HEK293 (cell line): ENCODE measurements at regions not wholly inside any gene's neighbourhood (a gene's known extent, or its start where the extent isn't known, plus 50 kb on each side); places are given as distances from the start of the nearest gene placed in this dataset.

Source experiments
- CTCF ChIA-PET: fragments of 350-600 bp; formaldehyde crosslinking; extraction: SDS; loops from one replicate; lab custom pipeline; 2021; ENCODE audit warnings: antibody characterized with exemption; lab: Yijun Ruan, JAX
- POLR2A ChIA-PET: fragments of 300-600 bp; formaldehyde crosslinking; extraction: SDS; loops from one replicate; lab custom pipeline; 2020; ENCODE audit warnings: antibody characterized with exemption, inconsistent platforms; lab: Yijun Ruan, JAX
- H3K27ac ChIP-seq: fragments of 200-500 bp; sonication (Bioruptor generic); 2 replicates; pipeline ENCODE4 v1.5.1; 2014; ENCODE audit warnings: low read depth, low read length, control low read depth, inconsistent platforms; ENCODE audit errors: extremely low read depth
- H3K36me3 ChIP-seq, 2 experiments: fragments of 200-500 bp in 1 of 2; sonication (Bioruptor generic) in 1 of 2; 1 replicate in 1 of 2; 2 replicates in 1 of 2; pipeline ENCODE4 v1.5.1; 2014 to 2017; ENCODE audit warnings: inconsistent platforms in 2 of 2, low read length in 2 of 2; ENCODE audit not compliant: control insufficient read depth in 2 of 2, insufficient read depth in 1 of 2
- H3K4me1 ChIP-seq: fragments of 200-500 bp; sonication (Bioruptor generic); 2 replicates; pipeline ENCODE4 v1.5.1; 2014; ENCODE audit warnings: mild to moderate bottlenecking, low read length, inconsistent platforms; ENCODE audit not compliant: control insufficient read depth, insufficient read depth
- H3K4me3 ChIP-seq: 2 replicates; pipeline ENCODE4 v1.5.1; 2011; ENCODE audit warnings: low read depth, mild to moderate bottlenecking, control low read depth, low read length, moderate library complexity
- H3K9me3 ChIP-seq: fragments of 200-500 bp; sonication (Bioruptor generic); 2 replicates; pipeline ENCODE4 v1.5.1; 2014; ENCODE audit warnings: low read depth, low read length, inconsistent platforms; ENCODE audit not compliant: control insufficient read depth, insufficient read depth
- HOXD13 ChIP-seq: sonication (generic); formaldehyde crosslinking; IDR thresholded peaks from 2 replicates; pipeline ENCODE4 v1.8.0; 2022; ENCODE audit warnings: missing genetic modification reagents, borderline replicate concordance
- MZF1 ChIP-seq: fragments of 450-650 bp; formaldehyde crosslinking; IDR thresholded peaks from 2 replicates; pipeline ENCODE4 v1.5.1; 2017; ENCODE audit warnings: missing biosample characterization, missing genetic modification characterization, borderline replicate concordance
- OVOL3 ChIP-seq: fragments of 450-650 bp; formaldehyde crosslinking; IDR thresholded peaks from 2 replicates; pipeline ENCODE4 v1.5.1; 2016; ENCODE audit warnings: missing biosample characterization, missing genetic modification characterization
- RBAK ChIP-seq: fragments of 450-650 bp; formaldehyde crosslinking; IDR thresholded peaks from 2 replicates; pipeline ENCODE4 v1.5.1; 2016; ENCODE audit warnings: missing biosample characterization, missing genetic modification characterization
- ZFP41 ChIP-seq: fragments of 450-650 bp; formaldehyde crosslinking; IDR thresholded peaks from 2 replicates; pipeline ENCODE4 v1.5.1; 2016; ENCODE audit warnings: missing biosample characterization, missing genetic modification characterization, borderline replicate concordance
- ZNF132 ChIP-seq: fragments of 450-650 bp; formaldehyde crosslinking; IDR thresholded peaks from 2 replicates; pipeline ENCODE4 v1.5.1; 2017; ENCODE audit warnings: missing biosample characterization, missing genetic modification characterization, borderline replicate concordance
- ZNF138 ChIP-seq: fragments of 450-650 bp; formaldehyde crosslinking; IDR thresholded peaks from 2 replicates; pipeline ENCODE4 v1.5.1; 2016; ENCODE audit warnings: missing biosample characterization, missing genetic modification characterization, borderline replicate concordance
- ZNF184 ChIP-seq: fragments of 450-650 bp; IDR thresholded peaks from 2 replicates; pipeline ENCODE4 v1.5.1; 2018; ENCODE audit warnings: missing biosample characterization, mild to moderate bottlenecking, missing genetic modification characterization
- ZNF2 ChIP-seq: fragments of 450-650 bp; formaldehyde crosslinking; IDR thresholded peaks from 2 replicates; pipeline ENCODE4 v1.5.1; 2016; ENCODE audit warnings: missing biosample characterization, missing genetic modification characterization
- ZNF530 ChIP-seq: fragments of 450-650 bp; formaldehyde crosslinking; IDR thresholded peaks from 2 replicates; pipeline ENCODE4 v1.5.1; 2016; ENCODE audit warnings: low read depth, missing biosample characterization, missing genetic modification characterization
- ZNF558 ChIP-seq: fragments of 450-650 bp; formaldehyde crosslinking; IDR thresholded peaks from 2 replicates; pipeline ENCODE4 v1.5.1; 2016; ENCODE audit warnings: missing biosample characterization, missing genetic modification characterization
- ZNF624 ChIP-seq: fragments of 450-650 bp; formaldehyde crosslinking; IDR thresholded peaks from 2 replicates; pipeline ENCODE4 v1.5.1; 2017; ENCODE audit warnings: missing biosample characterization, missing genetic modification characterization
- ZNF76 ChIP-seq: fragments of 450-650 bp; formaldehyde crosslinking; IDR thresholded peaks from 2 replicates; pipeline ENCODE4; 2016; ENCODE audit warnings: low read depth, missing biosample characterization, missing genetic modification characterization, borderline replicate concordance
- ZNF830 ChIP-seq: fragments of 450-650 bp; IDR thresholded peaks from 2 replicates; pipeline ENCODE4 v1.5.0; 2018; ENCODE audit warnings: missing biosample characterization, missing genetic modification characterization, low read depth, mild to moderate bottlenecking, moderate library complexity
- ZXDB ChIP-seq: fragments of 450-650 bp; formaldehyde crosslinking; IDR thresholded peaks from 2 replicates; pipeline ENCODE4 v1.5.1; 2016; ENCODE audit warnings: missing biosample characterization, missing genetic modification characterization
- TF ChIP-seq, protein P1 (sequence below): fragments of 450-650 bp; formaldehyde crosslinking; IDR thresholded peaks from 2 replicates; pipeline ENCODE4 v1.5.1; 2016; ENCODE audit warnings: missing biosample characterization, missing genetic modification characterization
- TF ChIP-seq, protein P2 (sequence below): fragments of 450-650 bp; formaldehyde crosslinking; IDR thresholded peaks from 2 replicates; pipeline ENCODE4 v1.5.1; 2016; ENCODE audit warnings: missing biosample characterization, missing genetic modification characterization
- TF ChIP-seq, protein P3 (sequence below): fragments of 450-650 bp; formaldehyde crosslinking; IDR thresholded peaks from 2 replicates; pipeline ENCODE4 v1.5.1; 2016; ENCODE audit warnings: missing biosample characterization, missing genetic modification characterization
- TF ChIP-seq, protein P4 (sequence below): fragments of 450-650 bp; formaldehyde crosslinking; IDR thresholded peaks from 2 replicates; pipeline ENCODE4 v1.5.0; 2017; ENCODE audit warnings: missing biosample characterization, missing genetic modification characterization, borderline replicate concordance
- TF ChIP-seq, protein P5 (sequence below): fragments of 450-650 bp; formaldehyde crosslinking; IDR thresholded peaks from 2 replicates; pipeline ENCODE4 v1.5.1; 2017; ENCODE audit warnings: missing biosample characterization, missing genetic modification characterization

DNA sequence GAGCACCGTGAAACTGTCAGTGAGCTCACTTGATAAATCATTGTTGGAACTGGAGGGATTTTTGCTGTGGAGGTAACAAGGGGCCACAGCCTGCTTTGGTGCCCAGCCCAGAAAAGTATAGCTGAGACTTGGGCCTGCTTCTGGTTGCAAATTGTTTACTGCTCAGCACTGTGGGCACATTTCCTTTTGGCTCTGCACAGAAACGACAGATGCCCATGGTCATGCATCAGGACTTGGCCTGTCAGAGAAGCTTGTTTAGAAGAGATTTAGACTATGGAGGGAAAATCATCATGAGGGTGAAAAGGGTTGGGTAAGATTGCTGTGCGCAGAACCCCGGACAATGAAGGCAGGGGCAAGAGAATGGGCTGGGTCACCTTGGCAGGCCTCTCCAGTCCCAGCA is 286.1 kb upstream of the CTNNB1 start (continued):
- TF ChIP-seq ZFP41 (no peak), ZNF184 (tag by site-specific recombination) (no peak), ZNF530 (tag by site-specific recombination) (no peak), HOXD13 (CRISPR knock-in tag) (no peak)
- TF ChIP-seq, protein P1, sequence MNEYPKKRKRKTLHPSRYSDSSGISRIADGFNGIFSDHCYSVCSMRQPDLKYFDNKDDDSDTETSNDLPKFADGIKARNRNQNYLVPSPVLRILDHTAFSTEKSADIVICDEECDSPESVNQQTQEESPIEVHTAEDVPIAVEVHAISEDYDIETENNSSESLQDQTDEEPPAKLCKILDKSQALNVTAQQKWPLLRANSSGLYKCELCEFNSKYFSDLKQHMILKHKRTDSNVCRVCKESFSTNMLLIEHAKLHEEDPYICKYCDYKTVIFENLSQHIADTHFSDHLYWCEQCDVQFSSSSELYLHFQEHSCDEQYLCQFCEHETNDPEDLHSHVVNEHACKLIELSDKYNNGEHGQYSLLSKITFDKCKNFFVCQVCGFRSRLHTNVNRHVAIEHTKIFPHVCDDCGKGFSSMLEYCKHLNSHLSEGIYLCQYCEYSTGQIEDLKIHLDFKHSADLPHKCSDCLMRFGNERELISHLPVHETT (tag by site-specific recombination): no peak

DNA sequence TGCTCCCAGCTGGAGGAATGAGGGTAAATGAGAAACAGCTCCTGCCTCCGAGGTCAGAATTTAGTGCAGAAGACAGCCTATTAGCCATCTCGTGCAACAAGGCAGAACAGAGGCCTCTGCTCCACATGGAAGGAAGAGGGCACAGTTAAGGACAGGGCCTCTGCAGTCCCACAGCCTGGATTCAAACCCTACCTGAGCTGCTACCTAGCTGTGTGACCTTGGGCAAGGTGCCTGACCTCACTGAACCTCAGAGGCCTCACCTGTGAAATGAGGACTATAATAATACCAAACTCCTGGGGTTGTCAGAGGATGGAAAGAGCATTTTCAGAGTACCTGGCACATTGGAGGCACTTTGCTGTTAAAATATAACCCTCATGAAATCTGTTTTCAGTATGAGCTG is 285.7 kb upstream of the CTNNB1 start:
- no peak overlapping the region for H3K27ac ChIP-seq
- TF ChIP-seq, protein P2, sequence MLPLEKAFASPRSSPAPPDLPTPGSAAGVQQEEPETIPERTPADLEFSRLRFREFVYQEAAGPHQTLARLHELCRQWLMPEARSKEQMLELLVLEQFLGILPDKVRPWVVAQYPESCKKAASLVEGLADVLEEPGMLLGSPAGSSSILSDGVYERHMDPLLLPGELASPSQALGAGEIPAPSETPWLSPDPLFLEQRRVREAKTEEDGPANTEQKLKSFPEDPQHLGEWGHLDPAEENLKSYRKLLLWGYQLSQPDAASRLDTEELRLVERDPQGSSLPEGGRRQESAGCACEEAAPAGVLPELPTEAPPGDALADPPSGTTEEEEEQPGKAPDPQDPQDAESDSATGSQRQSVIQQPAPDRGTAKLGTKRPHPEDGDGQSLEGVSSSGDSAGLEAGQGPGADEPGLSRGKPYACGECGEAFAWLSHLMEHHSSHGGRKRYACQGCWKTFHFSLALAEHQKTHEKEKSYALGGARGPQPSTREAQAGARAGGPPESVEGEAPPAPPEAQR (tag by site-specific recombination): no peak
- TF ChIP-seq, protein P3, sequence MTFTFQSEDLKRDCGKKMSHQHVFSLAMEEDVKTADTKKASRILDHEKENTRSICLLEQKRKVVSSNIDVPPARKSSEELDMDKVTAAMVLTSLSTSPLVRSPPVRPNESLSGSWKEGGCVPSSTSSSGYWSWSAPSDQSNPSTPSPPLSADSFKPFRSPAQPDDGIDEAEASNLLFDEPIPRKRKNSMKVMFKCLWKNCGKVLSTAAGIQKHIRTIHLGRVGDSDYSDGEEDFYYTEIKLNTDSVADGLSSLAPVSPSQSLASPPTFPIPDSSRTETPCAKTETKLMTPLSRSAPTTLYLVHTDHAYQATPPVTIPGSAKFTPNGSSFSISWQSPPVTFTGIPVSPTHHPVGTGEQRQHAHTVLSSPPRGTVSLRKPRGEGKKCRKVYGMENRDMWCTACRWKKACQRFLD: no peak
- no peak for TF ChIP-seq MZF1 (tag by site-specific recombination)
- no peak for TF ChIP-seq ZNF830 (tag by site-specific recombination)
- no peak for TF ChIP-seq RBAK
- no peak for TF ChIP-seq ZNF2 (tag by site-specific recombination)
- TF ChIP-seq ZNF624 (tag by site-specific recombination): no peak
- TF ChIP-seq, protein P4, sequence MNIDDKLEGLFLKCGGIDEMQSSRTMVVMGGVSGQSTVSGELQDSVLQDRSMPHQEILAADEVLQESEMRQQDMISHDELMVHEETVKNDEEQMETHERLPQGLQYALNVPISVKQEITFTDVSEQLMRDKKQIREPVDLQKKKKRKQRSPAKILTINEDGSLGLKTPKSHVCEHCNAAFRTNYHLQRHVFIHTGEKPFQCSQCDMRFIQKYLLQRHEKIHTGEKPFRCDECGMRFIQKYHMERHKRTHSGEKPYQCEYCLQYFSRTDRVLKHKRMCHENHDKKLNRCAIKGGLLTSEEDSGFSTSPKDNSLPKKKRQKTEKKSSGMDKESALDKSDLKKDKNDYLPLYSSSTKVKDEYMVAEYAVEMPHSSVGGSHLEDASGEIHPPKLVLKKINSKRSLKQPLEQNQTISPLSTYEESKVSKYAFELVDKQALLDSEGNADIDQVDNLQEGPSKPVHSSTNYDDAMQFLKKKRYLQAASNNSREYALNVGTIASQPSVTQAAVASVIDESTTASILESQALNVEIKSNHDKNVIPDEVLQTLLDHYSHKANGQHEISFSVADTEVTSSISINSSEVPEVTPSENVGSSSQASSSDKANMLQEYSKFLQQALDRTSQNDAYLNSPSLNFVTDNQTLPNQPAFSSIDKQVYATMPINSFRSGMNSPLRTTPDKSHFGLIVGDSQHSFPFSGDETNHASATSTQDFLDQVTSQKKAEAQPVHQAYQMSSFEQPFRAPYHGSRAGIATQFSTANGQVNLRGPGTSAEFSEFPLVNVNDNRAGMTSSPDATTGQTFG (tag by site-specific recombination): no peak
- no peak for TF ChIP-seq OVOL3 (tag by site-specific recombination)
- TF ChIP-seq, protein P5, sequence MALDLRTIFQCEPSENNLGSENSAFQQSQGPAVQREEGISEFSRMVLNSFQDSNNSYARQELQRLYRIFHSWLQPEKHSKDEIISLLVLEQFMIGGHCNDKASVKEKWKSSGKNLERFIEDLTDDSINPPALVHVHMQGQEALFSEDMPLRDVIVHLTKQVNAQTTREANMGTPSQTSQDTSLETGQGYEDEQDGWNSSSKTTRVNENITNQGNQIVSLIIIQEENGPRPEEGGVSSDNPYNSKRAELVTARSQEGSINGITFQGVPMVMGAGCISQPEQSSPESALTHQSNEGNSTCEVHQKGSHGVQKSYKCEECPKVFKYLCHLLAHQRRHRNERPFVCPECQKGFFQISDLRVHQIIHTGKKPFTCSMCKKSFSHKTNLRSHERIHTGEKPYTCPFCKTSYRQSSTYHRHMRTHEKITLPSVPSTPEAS (tag by site-specific recombination): no peak
- TF ChIP-seq ZNF76 (tag by site-specific recombination): no peak
- no peak for TF ChIP-seq ZNF138 (tag by site-specific recombination)
- TF ChIP-seq ZXDB (tag by site-specific recombination): no peak
- no peak for TF ChIP-seq ZNF132
- TF ChIP-seq ZNF558 (tag by site-specific recombination): no peak
- POLR2A ChIA-PET: no interaction called here
- H3K4me1 ChIP-seq: no peaks in the 10 kb centered on the region
- CTCF ChIA-PET: no interaction called here
- no peaks in the 10 kb centered on the region for H3K9me3 ChIP-seq
- H3K36me3 ChIP-seq: no peaks in the 10 kb centered on the region
- H3K4me3 ChIP-seq: no peak overlapping the region
